Breast epithelium (tissue), 4 donors: ENCODE measurements at regions not wholly inside any gene's neighbourhood (a gene's known extent, or its start where the extent isn't known, plus 50 kb on each side); places are given as distances from the start of the nearest gene placed in this dataset.

ENCODE experiments used
- DNase-seq, 2 donors: peaks; one replicate each; pipeline ENCODE4 v3.0.0-alpha.2; 2019; ENCODE audit warnings: low spot score in 2 of 2
- H3K27ac ChIP-seq, 2 donors: fragments of 200-600 bp; sonication (generic) in 1 of 2; one replicate each; pipeline ENCODE4 v1.5.1; 2016 to 2019; ENCODE audit warnings: mild to moderate bottlenecking in 1 of 2
- H3K27me3 ChIP-seq, 2 donors: fragments of 200-600 bp; sonication (generic) in 1 of 2; one replicate each; pipeline versions ENCODE4 v1.5.1 to v1.6.0; 2017 to 2019; ENCODE audit warnings: control low read depth in 1 of 2, mild to moderate bottlenecking in 1 of 2
- H3K36me3 ChIP-seq: fragments of 200-600 bp; one replicate; pipeline ENCODE4 v1.5.1; 2019
- H3K4me1 ChIP-seq, 2 donors: fragments of 200-600 bp; sonication (generic); one replicate each; pipeline ENCODE4 v1.5.1; 2016 to 2019; ENCODE audit warnings: control low read depth in 1 of 2
- H3K4me3 ChIP-seq, 3 donors: fragments of 200-600 bp; sonication (generic); 1 replicate in 2 of 3; 2 replicates in 1 of 3; pipeline ENCODE4 v1.5.1; 2016 to 2019; ENCODE audit warnings: mild to moderate bottlenecking in 3 of 3, moderate library complexity in 2 of 3
- H3K9me3 ChIP-seq, 2 donors: fragments of 200-600 bp; sonication (generic) in 1 of 2; one replicate each; pipeline ENCODE4 v1.5.1; 2016 to 2019; ENCODE audit warnings: control low read depth in 1 of 2
- CTCF ChIP-seq, 3 donors: fragments of 450-650 bp; IDR thresholded peaks; one replicate each; pipeline ENCODE4 v1.5.1; 2016 to 2017; ENCODE audit warnings: antibody characterized with exemption in 3 of 3, mild to moderate bottlenecking in 3 of 3, moderate library complexity in 3 of 3
- POLR2A ChIP-seq: fragments of 450-650 bp; IDR thresholded peaks from one replicate; pipeline ENCODE4 v1.6.1; 2016; ENCODE audit warnings: antibody characterized with exemption, mild to moderate bottlenecking, moderate library complexity
- POLR2AphosphoS5 ChIP-seq, 3 donors: sonication (generic); formaldehyde crosslinking; IDR thresholded peaks; one replicate each; pipeline ENCODE4 v1.6.1; 2017; ENCODE audit warnings: antibody characterized with exemption in 3 of 3
- intact Hi-C: fragments of 100-400 bp; cut with DNase I; formaldehyde crosslinking; loops from one replicate; pipeline ENCODE4 v1.15.1; 2023; ENCODE audit warnings: low total_unique reads

GRCh38 chr4:54898656-54899340, 226.6 kb downstream of the KDR start:
- H3K36me3 ChIP-seq = no peaks in the 10 kb centered on the region
- H3K9me3 ChIP-seq = no peaks in the 10 kb centered on the region
- H3K27ac ChIP-seq = no peak overlapping the region
- intact Hi-C loops = no loop called here
- DNase-seq = no peak
- no peaks in the 10 kb centered on the region for H3K27me3 ChIP-seq
- TF ChIP-seq POLR2AphosphoS5 (IDR thresholded peaks at IDR 0.05) = no peak
- TF ChIP-seq CTCF (IDR thresholded peaks at IDR 0.05) = no peak
- no peaks in the 10 kb centered on the region for H3K4me1 ChIP-seq
- H3K4me3 ChIP-seq = no peak overlapping the region

GRCh38 chr4:54898056-54898562, 227.3 kb downstream of the KDR start:
- Histone ChIP-seq H3K36me3 (no peaks in the 10 kb centered on the region), H3K27me3 (no peaks in the 10 kb centered on the region), H3K4me3 (no peak overlapping the region), H3K27ac (no peak overlapping the region), H3K9me3 (no peaks in the 10 kb centered on the region), H3K4me1 (no peaks in the 10 kb centered on the region)
- no peak for DNase-seq
- intact Hi-C loops = no loop called here
- TF ChIP-seq POLR2A (no peak), CTCF (IDR thresholded peaks at IDR 0.05) (no peak), POLR2AphosphoS5 (IDR thresholded peaks at IDR 0.05) (no peak)

- no peak for DNase-seq
- no peak for TF ChIP-seq POLR2A
- no peak for TF ChIP-seq CTCF (IDR thresholded peaks at IDR 0.05)
- TF ChIP-seq POLR2AphosphoS5 (IDR thresholded peaks at IDR 0.05) = no peak
- intact Hi-C loops = no loop called here
- Histone ChIP-seq H3K36me3 (no peaks in the 10 kb centered on the region), H3K9me3 (no peaks in the 10 kb centered on the region), H3K27me3 (no peaks in the 10 kb centered on the region), H3K27ac (no peak overlapping the region), H3K4me3 (no peak overlapping the region), H3K4me1 (no peaks in the 10 kb centered on the region)
Measured at GRCh38 chr4:54897590-54897989, 227.8 kb downstream of the KDR start.

- TF ChIP-seq POLR2A (no peak), CTCF (IDR thresholded peaks at IDR 0.05) (no peak), POLR2AphosphoS5 (IDR thresholded peaks at IDR 0.05) (no peak)
- H3K36me3 ChIP-seq = no peaks in the 10 kb centered on the region
- intact Hi-C loops = no loop called here
Measured at GRCh38 chr4:54882616-54883015, 224.9 kb downstream of the KIT start.

GRCh38 chr4:54879576-54879975, 221.8 kb downstream of the KIT start:
- DNase-seq = no peak
- intact Hi-C loops = no loop called here
- no peaks in the 10 kb centered on the region for H3K9me3 ChIP-seq

More at GRCh38 chr4:54882616-54883015, 224.9 kb downstream of the KIT start:
- Histone ChIP-seq H3K9me3 (no peaks in the 10 kb centered on the region), H3K27ac (no peak overlapping the region), H3K4me1 (no peaks in the 10 kb centered on the region), H3K27me3 (no peaks in the 10 kb centered on the region), H3K4me3 (no peak overlapping the region)
- DNase-seq = no peak

More at GRCh38 chr4:54879576-54879975, 221.8 kb downstream of the KIT start:
- Histone ChIP-seq H3K4me1 (no peaks in the 10 kb centered on the region), H3K4me3 (no peak overlapping the region), H3K36me3 (no peaks in the 10 kb centered on the region), H3K27ac (no peak overlapping the region), H3K27me3 (no peaks in the 10 kb centered on the region)
- TF ChIP-seq POLR2A (no peak), CTCF (IDR thresholded peaks at IDR 0.05) (no peak), POLR2AphosphoS5 (IDR thresholded peaks at IDR 0.05) (no peak)
